AG09319 (cell line): ENCODE measurements at regions not wholly inside any gene's neighbourhood (a gene's known extent, or its start where the extent isn't known, plus 50 kb on each side); places are given as distances from the start of the nearest gene placed in this dataset.

Experiments used
- DNase-seq: peaks from one replicate; pipeline ENCODE4 v3.0.0-alpha.2; 2010; ENCODE audit warnings: low read depth; ENCODE audit errors: extremely low read depth
- CTCF ChIP-seq: IDR thresholded peaks from 2 replicates; pipeline ENCODE4 v1.5.1; 2011; ENCODE audit warnings: low read depth, mild to moderate bottlenecking, inconsistent platforms, low read length, moderate library complexity

GRCh38 chr3:43978708-43979107, 263.0 kb upstream of the TOPAZ1 start:
- DNase-seq: no peak
- no peak for TF ChIP-seq CTCF

- no peak for TF ChIP-seq CTCF
- no peak for DNase-seq
These were observed 262.0 kb upstream of the TOPAZ1 start for GRCh38 chr3:43979645-43980044.

- peak; percentile 18 for TF ChIP-seq CTCF
- DNase-seq: no peak
These were observed 246.8 kb upstream of the TOPAZ1 start for GRCh38 chr3:43994657-43995546.

DNA sequence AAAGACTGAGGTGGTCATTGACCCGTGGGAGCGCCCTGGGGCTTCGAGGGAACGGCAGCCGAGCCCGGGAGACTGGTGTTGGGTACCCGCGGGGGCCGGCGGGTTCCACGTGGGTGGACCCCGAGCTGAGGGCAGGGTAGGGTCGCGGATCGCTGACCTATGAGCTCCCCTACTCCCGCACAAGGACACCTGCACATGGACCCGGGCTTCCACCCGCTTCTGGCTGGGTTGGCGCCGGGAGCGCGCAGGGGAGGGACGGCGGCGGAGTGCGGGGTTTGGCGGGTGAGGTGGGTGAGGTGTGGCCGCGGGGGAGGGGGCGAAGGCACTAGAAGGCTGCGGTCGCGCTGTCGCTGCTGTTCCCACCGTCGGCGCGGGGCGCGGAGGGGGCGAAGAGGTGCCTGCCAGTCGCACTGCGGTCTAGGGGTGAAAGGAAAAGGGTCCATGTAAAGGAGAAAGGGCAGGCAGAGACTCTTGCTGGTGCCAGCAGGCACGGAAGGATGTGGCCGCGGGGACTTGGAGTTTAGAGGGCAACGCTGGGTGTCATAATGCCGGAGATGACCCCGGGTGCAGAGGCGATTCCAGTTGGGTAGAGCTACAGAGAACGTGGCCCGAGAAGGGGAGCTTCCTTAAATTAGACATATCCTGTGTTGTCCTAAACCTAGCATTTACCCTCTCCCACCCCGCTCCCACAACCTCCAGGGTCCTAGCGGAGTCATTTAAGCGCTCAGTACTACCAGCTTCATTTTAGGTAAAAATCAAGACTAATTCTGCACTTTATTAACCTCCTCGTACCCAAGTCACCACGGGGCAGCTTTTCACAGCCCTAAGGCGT, 245.9 kb upstream of the TOPAZ1 start:
- no peak for DNase-seq
- TF ChIP-seq CTCF: no peak

DNA sequence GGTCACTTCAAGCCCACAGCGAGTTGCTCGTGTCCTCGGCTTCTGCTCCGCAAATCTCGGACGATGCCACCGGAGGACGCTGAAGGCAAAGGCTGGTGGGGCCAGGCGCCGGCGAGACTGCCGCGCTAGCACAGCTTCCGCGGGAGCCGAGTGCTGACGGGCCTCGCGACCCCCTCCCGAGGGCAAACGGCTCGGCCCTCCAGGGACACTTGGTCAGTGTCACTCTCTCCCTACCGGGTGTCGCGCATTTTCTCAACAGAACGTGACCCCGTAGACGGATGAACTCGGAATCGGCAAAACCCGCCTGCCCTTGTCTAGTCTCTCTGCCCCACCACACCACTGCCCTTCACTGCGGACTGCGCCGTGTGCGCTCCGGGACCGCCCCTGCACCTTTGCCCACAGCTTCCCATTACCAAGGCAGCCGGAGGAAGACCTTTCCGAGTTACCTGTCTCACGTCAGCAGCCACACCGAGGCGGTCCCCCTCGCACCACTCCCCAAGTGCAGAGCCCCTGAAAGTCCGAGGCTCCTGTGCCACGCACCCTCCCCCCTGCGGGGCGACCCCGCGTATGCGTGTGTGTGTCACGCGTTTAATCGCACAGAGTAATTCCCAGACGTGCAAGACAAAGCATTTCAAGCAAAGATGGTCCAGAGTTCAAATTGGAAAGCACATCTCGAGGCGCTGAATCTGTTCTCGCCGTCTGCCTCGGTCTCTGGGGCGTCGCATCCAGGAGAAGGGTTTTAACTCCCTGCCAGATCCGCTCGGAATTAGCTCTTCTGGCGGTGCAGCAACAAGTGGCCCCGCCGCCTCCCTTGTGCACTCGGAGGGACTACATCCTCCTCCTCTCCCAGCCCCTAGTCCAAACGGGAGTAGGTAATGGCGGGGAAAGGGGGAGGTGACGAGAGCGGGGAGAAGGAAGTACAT, 245.0 kb upstream of the TOPAZ1 start:
- TF ChIP-seq CTCF: peak; percentile 55
- DNase-seq: no peak

DNA sequence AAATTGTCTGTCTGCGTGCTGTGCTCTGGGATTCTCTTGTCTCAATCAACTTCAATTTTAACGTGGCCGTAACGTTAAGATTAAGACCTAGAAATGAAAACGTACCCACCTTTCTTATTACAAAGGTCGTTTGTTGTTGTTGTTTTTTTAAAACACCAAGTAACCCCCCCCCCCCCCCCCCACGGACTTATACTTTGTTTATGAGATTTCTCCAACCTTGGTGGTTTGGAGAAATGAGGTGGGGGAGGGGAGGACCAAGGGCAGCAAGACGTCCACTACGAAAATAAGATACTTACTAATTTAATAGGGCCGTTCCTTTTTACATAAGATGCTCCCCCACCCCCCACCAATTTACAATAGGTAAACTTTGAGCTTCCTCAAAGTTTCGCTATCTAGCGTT, 244.4 kb upstream of the TOPAZ1 start:
- no peak for TF ChIP-seq CTCF
- DNase-seq: no peak
